SK-N-SH treated with all-trans-retinoic acid at 6 μM for 48 hours (cell line): ENCODE measurements at regions not wholly inside any gene's neighbourhood (a gene's known extent, or its start where the extent isn't known, plus 50 kb on each side); places are given as distances from the start of the nearest gene placed in this dataset.
"Not testable (repeated sequence)": the region's sequence is repeated elsewhere in the genome, so short reads cannot be mapped to it uniquely, and the experiment has no call there.

ENCODE experiments used
- ATAC-seq: fragments of 200-7000 bp; cut with Tn5 transposase; 3 replicates; pipeline ENCODE4 v1.9.1; 2020; ENCODE audit warnings: mild to moderate bottlenecking, moderate library complexity
- ARNTL ChIP-seq: fragments of 450-650 bp; formaldehyde crosslinking; IDR thresholded peaks from 2 replicates; pipeline ENCODE4 v1.5.0; 2020; ENCODE audit warnings: low read depth, mild to moderate bottlenecking, moderate library complexity, borderline replicate concordance
- BACH2 ChIP-seq: fragments of 250-450 bp; sonication (Bioruptor Pico); IDR thresholded peaks from 2 replicates; pipeline ENCODE4 v1.9.0; 2021; ENCODE audit warnings: mild to moderate bottlenecking, borderline replicate concordance
- CSDC2 ChIP-seq: fragments of 250-450 bp; sonication (Bioruptor Pico); IDR thresholded peaks from 2 replicates; pipeline ENCODE4 v1.5.0; 2020; ENCODE audit warnings: mild to moderate bottlenecking, moderate library complexity
- ESRRG ChIP-seq: fragments of 250-450 bp; sonication (Bioruptor Pico); IDR thresholded peaks from 2 replicates; pipeline ENCODE4 v1.6.1; 2021; ENCODE audit warnings: mild to moderate bottlenecking
- GLIS3 ChIP-seq: fragments of 250-450 bp; sonication (Bioruptor Pico); IDR thresholded peaks from 2 replicates; pipeline ENCODE4 v1.5.0; 2020; ENCODE audit warnings: mild to moderate bottlenecking, moderate library complexity
- ISL1 ChIP-seq: fragments of 250-450 bp; sonication (Bioruptor Pico); IDR thresholded peaks from 2 replicates; pipeline ENCODE4 v2.1.2; 2022; ENCODE audit warnings: mild to moderate bottlenecking, moderate library complexity
- PATZ1 ChIP-seq: fragments of 250-450 bp; sonication (Bioruptor Pico); IDR thresholded peaks from 2 replicates; pipeline ENCODE4 v1.8.0; 2020; ENCODE audit warnings: mild to moderate bottlenecking, moderate library complexity, borderline replicate concordance
- POU6F1 ChIP-seq: fragments of 250-450 bp; sonication (Bioruptor Pico); IDR thresholded peaks from 2 replicates; pipeline ENCODE4 v1.8.0; 2021; ENCODE audit warnings: low read depth, mild to moderate bottlenecking, moderate library complexity, borderline replicate concordance
- PPARA ChIP-seq: fragments of 250-450 bp; sonication (Bioruptor Pico); IDR thresholded peaks from 2 replicates; pipeline ENCODE4 v1.5.0; 2020; ENCODE audit warnings: mild to moderate bottlenecking, borderline replicate concordance
- RARB ChIP-seq: fragments of 250-450 bp; sonication (Bioruptor Pico); IDR thresholded peaks from 2 replicates; pipeline ENCODE4 v1.8.0; 2021; ENCODE audit warnings: mild to moderate bottlenecking, moderate library complexity
- SNAI2 ChIP-seq: fragments of 250-450 bp; sonication (Bioruptor Pico); IDR thresholded peaks from 2 replicates; pipeline ENCODE4 v1.5.0; 2020; ENCODE audit warnings: mild to moderate bottlenecking, moderate library complexity
- TCF4 ChIP-seq: fragments of 250-450 bp; sonication (Bioruptor Pico); IDR thresholded peaks from 2 replicates; pipeline ENCODE4 v1.8.0; 2021; ENCODE audit warnings: mild to moderate bottlenecking, moderate library complexity, borderline replicate concordance
- TOX ChIP-seq: fragments of 250-450 bp; sonication (Bioruptor Pico); IDR thresholded peaks from 2 replicates; pipeline ENCODE4 v1.8.0; 2021; ENCODE audit warnings: mild to moderate bottlenecking, moderate library complexity, borderline replicate concordance
- TSHZ2 ChIP-seq: fragments of 250-450 bp; sonication (Bioruptor Pico); IDR thresholded peaks from 2 replicates; pipeline ENCODE4 v1.5.0; 2020; ENCODE audit warnings: mild to moderate bottlenecking, moderate library complexity
- ZC3H10 ChIP-seq: fragments of 250-450 bp; sonication (Bioruptor Pico); IDR thresholded peaks from 2 replicates; pipeline ENCODE4 v1.5.1; 2021; ENCODE audit warnings: mild to moderate bottlenecking, moderate library complexity
- ZFP3 ChIP-seq: fragments of 250-450 bp; sonication (Bioruptor Pico); IDR thresholded peaks from 2 replicates; pipeline ENCODE4 v1.5.0; 2020; ENCODE audit warnings: mild to moderate bottlenecking, moderate library complexity
- ZFP30 ChIP-seq: fragments of 450-650 bp; formaldehyde crosslinking; IDR thresholded peaks from 2 replicates; pipeline ENCODE4 v1.5.0; 2022; ENCODE audit warnings: mild to moderate bottlenecking, moderate library complexity
- ZNF565 ChIP-seq: fragments of 450-650 bp; formaldehyde crosslinking; conservative IDR thresholded peaks from 2 replicates; pipeline ENCODE4 v1.5.0; 2020; ENCODE audit warnings: low read depth, mild to moderate bottlenecking, moderate library complexity
- ZNF70 ChIP-seq: fragments of 450-650 bp; formaldehyde crosslinking; IDR thresholded peaks from 2 replicates; pipeline ENCODE4 v1.5.0; 2020; ENCODE audit warnings: mild to moderate bottlenecking, moderate library complexity
- ZNF8 ChIP-seq: fragments of 450-650 bp; formaldehyde crosslinking; IDR thresholded peaks from 2 replicates; pipeline ENCODE4 v1.5.0; 2020; ENCODE audit warnings: mild to moderate bottlenecking, moderate library complexity
- TF ChIP-seq, protein P1 (sequence below): fragments of 250-450 bp; sonication (Bioruptor Pico); IDR thresholded peaks from 2 replicates; pipeline ENCODE4 v1.5.1; 2020; ENCODE audit warnings: low read depth, mild to moderate bottlenecking, moderate library complexity

DNA sequence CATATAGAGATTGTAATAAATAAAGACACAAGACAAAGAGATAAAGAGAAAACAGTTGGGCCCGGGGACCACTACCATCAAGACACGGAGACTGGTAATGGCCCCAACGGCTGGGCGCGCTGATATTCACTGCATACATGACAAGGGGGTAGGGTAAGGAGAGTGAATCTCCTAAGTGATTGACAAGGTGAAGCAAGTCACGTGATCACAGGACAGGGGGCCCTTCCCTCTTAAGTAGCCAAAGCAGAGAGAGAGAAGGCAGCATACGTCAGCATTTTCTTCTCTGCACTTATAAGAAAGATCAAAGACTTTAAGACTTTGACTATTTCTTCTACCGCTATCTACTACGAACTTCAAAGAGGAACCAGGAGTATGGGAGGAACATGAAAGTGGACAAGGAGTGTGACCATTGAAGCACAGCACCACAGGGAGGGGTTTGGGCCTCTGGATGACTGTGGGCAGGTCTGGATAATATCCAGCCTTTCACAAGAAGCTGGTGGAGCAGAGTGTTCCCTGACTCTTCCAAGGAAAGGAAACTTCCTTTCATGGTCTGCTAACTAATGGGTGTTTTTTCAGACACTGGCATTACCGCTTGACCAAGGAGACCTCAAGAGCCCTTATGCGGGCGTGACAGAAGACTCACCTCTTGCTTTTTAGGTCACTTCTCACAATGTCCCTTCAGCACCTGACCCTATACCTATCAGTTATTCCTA lies 75.6 kb downstream of the MRPL39 start:
- not testable (repeated sequence) for ATAC-seq

DNA sequence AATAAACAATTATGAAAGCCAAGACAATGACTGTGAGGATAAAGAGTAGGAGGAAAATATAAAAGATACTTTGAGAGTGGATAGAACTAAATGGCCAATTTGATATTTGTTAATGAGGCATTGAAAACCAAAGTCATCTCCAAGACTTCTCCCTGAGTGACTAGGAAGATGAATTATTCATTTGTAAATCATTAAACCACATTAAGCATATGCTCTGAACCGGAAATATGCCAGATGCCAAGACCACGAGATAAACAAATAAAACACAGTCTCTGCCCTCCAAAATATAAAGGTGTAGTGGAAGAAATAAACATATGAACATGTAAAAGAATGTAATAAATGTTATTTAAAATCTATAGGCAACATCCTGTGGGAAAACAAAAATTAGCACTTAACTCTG lies 78.8 kb downstream of the MRPL39 start:
- no peak for TF ChIP-seq RARB (CRISPR knock-in tag)
- no peak for TF ChIP-seq ESRRG (CRISPR knock-in tag)
- no peak for TF ChIP-seq TSHZ2
- TF ChIP-seq ARNTL (CRISPR knock-in tag), result no peak
- ATAC-seq, result no peak

- no peak for ATAC-seq
- TF ChIP-seq SNAI2 (CRISPR knock-in tag), result no peak
- no peak for TF ChIP-seq TCF4 (CRISPR knock-in tag)
- no peak for TF ChIP-seq ARNTL (CRISPR knock-in tag)
- no peak for TF ChIP-seq ISL1 (CRISPR knock-in tag)
- TF ChIP-seq CSDC2 (CRISPR knock-in tag), result no peak
- no peak for TF ChIP-seq ZNF565 (CRISPR knock-in tag)
These were observed 88.8 kb downstream of the MRPL39 start for GRCh38 chr21:25518491-25518911.

DNA sequence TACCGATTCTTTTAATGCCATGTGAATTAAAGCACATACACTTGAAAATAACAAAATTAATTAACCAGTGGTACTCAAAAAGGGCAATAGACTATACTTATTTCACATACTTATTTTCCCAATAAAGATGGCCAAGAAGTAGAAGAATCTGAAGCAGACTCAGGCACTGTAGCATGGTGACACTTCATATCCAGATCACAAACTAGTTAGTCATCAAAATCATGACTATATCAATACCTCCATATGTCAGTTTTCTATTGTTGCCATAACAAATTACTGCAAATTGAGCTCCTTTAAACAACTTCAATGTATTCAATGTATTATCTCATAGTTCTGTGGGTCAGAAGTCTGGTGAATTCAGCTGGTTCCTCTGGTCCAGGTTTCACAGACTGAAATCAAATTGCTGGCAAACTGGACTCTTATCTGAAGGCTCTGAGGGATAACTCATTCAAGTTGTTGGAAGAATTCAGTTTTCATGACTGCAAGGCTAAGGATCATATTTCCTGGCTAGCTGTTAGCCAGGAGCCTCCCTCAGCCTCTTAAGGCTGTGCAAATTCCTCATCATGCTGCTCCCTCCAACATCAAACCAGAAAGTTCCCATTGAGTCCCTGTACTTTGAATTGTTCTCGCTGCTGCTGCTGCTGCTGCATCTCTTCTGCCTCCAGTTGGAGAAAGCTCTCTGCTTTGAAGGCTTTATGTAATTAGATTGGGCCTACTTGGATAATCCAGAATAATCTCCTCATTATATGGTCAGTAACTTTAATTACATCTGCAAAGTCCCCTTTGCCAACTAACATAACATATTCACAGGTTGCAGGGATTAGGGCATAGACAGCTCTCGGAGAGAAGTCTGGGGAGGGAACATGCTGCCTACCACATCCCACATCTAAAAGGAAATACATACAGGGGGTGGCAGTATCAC lies 91.5 kb downstream of the MRPL39 start:
- TF ChIP-seq ZFP30 (CRISPR knock-in tag) (no peak), ZC3H10 (CRISPR knock-in tag) (no peak), TCF4 (CRISPR knock-in tag) (no peak), TOX (CRISPR knock-in tag) (no peak), RARB (CRISPR knock-in tag) (no peak), ISL1 (CRISPR knock-in tag) (no peak), PPARA (no peak), SNAI2 (CRISPR knock-in tag) (no peak), ZNF70 (CRISPR knock-in tag) (no peak), TSHZ2 (no peak), ARNTL (CRISPR knock-in tag) (no peak), ZNF8 (no peak), BACH2 (CRISPR knock-in tag) (no peak), GLIS3 (no peak), PATZ1 (CRISPR knock-in tag) (no peak), ZNF565 (CRISPR knock-in tag) (no peak), POU6F1 (CRISPR knock-in tag) (no peak), ZFP3 (CRISPR knock-in tag) (no peak), CSDC2 (CRISPR knock-in tag) (no peak)
- TF ChIP-seq, protein P1, sequence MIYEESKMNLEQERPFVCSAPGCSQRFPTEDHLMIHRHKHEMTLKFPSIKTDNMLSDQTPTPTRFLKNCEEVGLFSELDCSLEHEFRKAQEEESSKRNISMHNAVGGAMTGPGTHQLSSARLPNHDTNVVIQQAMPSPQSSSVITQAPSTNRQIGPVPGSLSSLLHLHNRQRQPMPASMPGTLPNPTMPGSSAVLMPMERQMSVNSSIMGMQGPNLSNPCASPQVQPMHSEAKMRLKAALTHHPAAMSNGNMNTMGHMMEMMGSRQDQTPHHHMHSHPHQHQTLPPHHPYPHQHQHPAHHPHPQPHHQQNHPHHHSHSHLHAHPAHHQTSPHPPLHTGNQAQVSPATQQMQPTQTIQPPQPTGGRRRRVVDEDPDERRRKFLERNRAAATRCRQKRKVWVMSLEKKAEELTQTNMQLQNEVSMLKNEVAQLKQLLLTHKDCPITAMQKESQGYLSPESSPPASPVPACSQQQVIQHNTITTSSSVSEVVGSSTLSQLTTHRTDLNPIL (CRISPR knock-in tag), result no peak
- TF ChIP-seq, all 23 proteins: peak for 0
- ATAC-seq, result peak; percentile 25; the same call in 1 of the 3 replicates
